Upper lobe of right lung (tissue), 1 donor: ENCODE measurements at regions not wholly inside any gene's neighbourhood (a gene's known extent, or its start where the extent isn't known, plus 50 kb on each side); places are given as distances from the start of the nearest gene placed in this dataset.

Experiments used
- ATAC-seq: fragments of 200-7000 bp; cut with Tn5 transposase; one replicate; pipeline ENCODE4 v1.9.1; 2020; ENCODE audit warnings: mild to moderate bottlenecking, moderate library complexity
- DNase-seq: peaks from one replicate; pipeline ENCODE4 v3.0.0-alpha.2; 2020
- H3K27ac ChIP-seq: fragments of 200-600 bp; one replicate; pipeline ENCODE4 v1.8.0; 2022
- H3K27me3 ChIP-seq: fragments of 200-600 bp; one replicate; pipeline ENCODE4 v1.8.0; 2022; ENCODE audit warnings: mild to moderate bottlenecking
- H3K36me3 ChIP-seq: fragments of 200-600 bp; one replicate; pipeline ENCODE4 v1.8.0; 2022
- H3K4me1 ChIP-seq: fragments of 200-600 bp; one replicate; pipeline ENCODE4 v1.8.0; 2022
- H3K4me3 ChIP-seq: fragments of 200-600 bp; one replicate; pipeline ENCODE4 v1.8.0; 2022; ENCODE audit warnings: mild to moderate bottlenecking
- H3K9me3 ChIP-seq: fragments of 200-600 bp; one replicate; pipeline ENCODE4 v1.8.0; 2022
- CTCF ChIP-seq: fragments of 200-600 bp; IDR thresholded peaks from one replicate; pipeline ENCODE4 v1.8.0; 2022; ENCODE audit warnings: antibody characterized with exemption
- intact Hi-C: fragments of 100-400 bp; cut with DNase I; formaldehyde crosslinking; loops from one replicate; pipeline ENCODE4 v1.11.0; 2022
- donor health status: DM: no; HTN: yes; CAD: no; lungs with severe emphysema.

- Histone ChIP-seq H3K36me3 (no peaks in the 10 kb centered on the region), H3K4me1 (no peaks in the 10 kb centered on the region), H3K27me3 (no peaks in the 10 kb centered on the region), H3K4me3 (no peak overlapping the region), H3K27ac (no peak overlapping the region), H3K9me3 (no peaks in the 10 kb centered on the region)
- no peak for ATAC-seq
- intact Hi-C loops = no loop called here
- DNase-seq = no peak
- no peak for TF ChIP-seq CTCF
These were observed 202.2 kb upstream of the GPRIN3 start for GRCh38 chr4:89509708-89510281.

- ATAC-seq = no peak
These were observed 199.4 kb upstream of the GPRIN3 start for GRCh38 chr4:89506866-89507491.

GRCh38 chr4:89502581-89502980 is 195.0 kb upstream of the GPRIN3 start:
- Histone ChIP-seq H3K27ac (no peak overlapping the region), H3K4me1 (no peaks in the 10 kb centered on the region), H3K27me3 (no peaks in the 10 kb centered on the region), H3K4me3 (no peak overlapping the region), H3K9me3 (no peaks in the 10 kb centered on the region), H3K36me3 (no peaks in the 10 kb centered on the region)
- DNase-seq = no peak
- ATAC-seq = no peak
- intact Hi-C loops = no loop called here
- no peak for TF ChIP-seq CTCF

More at GRCh38 chr4:89506866-89507491, 199.4 kb upstream of the GPRIN3 start:
- TF ChIP-seq CTCF = no peak
- Histone ChIP-seq H3K36me3 (no peaks in the 10 kb centered on the region), H3K4me3 (no peak overlapping the region), H3K27ac (no peak overlapping the region), H3K9me3 (no peaks in the 10 kb centered on the region), H3K27me3 (no peaks in the 10 kb centered on the region), H3K4me1 (no peaks in the 10 kb centered on the region)
- no peak for DNase-seq
- intact Hi-C loops = no loop called here

- peaks cover 3% of the 10 kb centered on the region for H3K4me1 ChIP-seq
- H3K9me3 ChIP-seq = no peaks in the 10 kb centered on the region
- intact Hi-C loops = no loop called here
- H3K36me3 ChIP-seq = no peaks in the 10 kb centered on the region
- no peak for TF ChIP-seq CTCF
- DNase-seq (no peak), ATAC-seq (no peak)
- H3K27me3 ChIP-seq = no peaks in the 10 kb centered on the region
- H3K27ac ChIP-seq = no peak overlapping the region
- no peak overlapping the region for H3K4me3 ChIP-seq
These were observed 190.1 kb upstream of the GPRIN3 start for GRCh38 chr4:89497517-89498308.

GRCh38 chr4:89496851-89497250 is 189.3 kb upstream of the GPRIN3 start:
- no peaks in the 10 kb centered on the region for H3K36me3 ChIP-seq
- no peak overlapping the region for H3K4me3 ChIP-seq
- H3K4me1 ChIP-seq = peaks cover 7% of the 10 kb centered on the region
- intact Hi-C loops = no loop called here
- ATAC-seq (no peak), DNase-seq (no peak)
- H3K9me3 ChIP-seq = no peaks in the 10 kb centered on the region
- TF ChIP-seq CTCF = no peak
- no peak overlapping the region for H3K27ac ChIP-seq
- no peaks in the 10 kb centered on the region for H3K27me3 ChIP-seq
